B cell (primary cell): ENCODE measurements at regions not wholly inside any gene's neighbourhood (a gene's known extent, or its start where the extent isn't known, plus 50 kb on each side); places are given as distances from the start of the nearest gene placed in this dataset.

Experiments used
- ATAC-seq: fragments of 200-7000 bp; cut with Tn5 transposase; one replicate; pipeline ENCODE4 v1.10.0; 2021; ENCODE audit warnings: low read depth, mild to moderate bottlenecking, moderate number of reproducible peaks, moderate library complexity
- CTCF ChIA-PET: fragments of 350-600 bp; sonication (Branson Sonifier 250); formaldehyde crosslinking; loops from one replicate; lab custom pipeline; 2021; ENCODE audit warnings: antibody characterized with exemption, inconsistent platforms; lab: Charles Lee
- POLR2A ChIA-PET: fragments of 350-600 bp; sonication (Branson Sonifier 250); formaldehyde crosslinking; loops from one replicate; lab custom pipeline; 2021; ENCODE audit warnings: antibody characterized with exemption; lab: Charles Lee
- DNase-seq: peaks from one replicate; pipeline ENCODE4 v3.0.0; 2013
- H2AFZ ChIP-seq: 2 replicates; pipeline ENCODE4 v1.6.1; 2012; ENCODE audit warnings: mild to moderate bottlenecking, low read depth, low read length; ENCODE audit not compliant: insufficient read depth, poor library complexity, severe bottlenecking
- H3K27ac ChIP-seq, 2 donors: 1 replicate in 1 of 2; 2 replicates in 1 of 2; pipeline ENCODE4 v1.5.1; 2012 to 2013; ENCODE audit warnings: low read length in 2 of 2, mild to moderate bottlenecking in 2 of 2, moderate library complexity in 1 of 2
- H3K27me3 ChIP-seq, 4 experiments: fragments of 200-600 bp in 1 of 4; sonication (generic) in 1 of 4; replicated peaks in 1 of 4; 1 replicate in 2 of 4; 2 replicates in 2 of 4; pipeline versions ENCODE4 v1.6.1 to v1.7.0; 2013 to 2016; ENCODE audit warnings: low read length in 3 of 4, mild to moderate bottlenecking in 2 of 4, mixed read lengths in 1 of 4, moderate library complexity in 1 of 4; ENCODE audit not compliant: insufficient read depth in 4 of 4, control insufficient read depth in 3 of 4; ENCODE audit errors: control extremely low read depth in 1 of 4
- H3K36me3 ChIP-seq, 2 experiments: replicated peaks in 1 of 2; 1 replicate in 1 of 2; 2 replicates in 1 of 2; pipeline versions ENCODE4 v1.6.1 to v1.7.1; 2013; ENCODE audit warnings: low read length in 1 of 2; ENCODE audit not compliant: insufficient read depth in 2 of 2, control insufficient read depth in 1 of 2; ENCODE audit errors: control extremely low read depth in 1 of 2, extremely low read depth in 1 of 2
- H3K4me1 ChIP-seq, 2 donors: fragments of 200-600 bp in 1 of 2; sonication (generic) in 1 of 2; 1 replicate in 1 of 2; 2 replicates in 1 of 2; pipeline versions ENCODE4 v1.5.1 to v1.6.1; 2013 to 2017; ENCODE audit warnings: low read length in 2 of 2; ENCODE audit not compliant: control insufficient read depth in 2 of 2, insufficient read depth in 2 of 2
- H3K4me2 ChIP-seq: replicated peaks from 2 replicates; pipeline ENCODE3; 2012; ENCODE audit warnings: mild to moderate bottlenecking, low read depth, low read length; ENCODE audit not compliant: poor library complexity, severe bottlenecking
- H3K4me3 ChIP-seq, 5 experiments: fragments of 200-600 bp in 1 of 5; sonication (generic) in 1 of 5; 1 replicate in 3 of 5; 2 replicates in 2 of 5; pipeline versions ENCODE4 v1.5.1 to v1.7.0; 2011 to 2016; ENCODE audit warnings: low read length in 4 of 5, mild to moderate bottlenecking in 4 of 5, low read depth in 2 of 5, control low read depth in 1 of 5, moderate library complexity in 1 of 5; ENCODE audit not compliant: insufficient read depth in 1 of 5; ENCODE audit errors: control extremely low read depth in 1 of 5, extremely low read depth in 1 of 5
- H3K79me2 ChIP-seq: fragments of 200-600 bp; sonication (generic); one replicate; pipeline ENCODE4 v1.6.0; 2016; ENCODE audit warnings: low read length; ENCODE audit not compliant: control insufficient read depth, insufficient read depth
- H3K9ac ChIP-seq: fragments of 200-600 bp; sonication (generic); 2 replicates; pipeline ENCODE4 v1.6.1; 2017; ENCODE audit warnings: mild to moderate bottlenecking, low read length, moderate library complexity
- H3K9me3 ChIP-seq, 3 donors: one replicate each; pipeline versions ENCODE4 v1.6.1 to v1.7.1; 2013; ENCODE audit warnings: low read length in 2 of 3; ENCODE audit not compliant: control insufficient read depth in 2 of 3, insufficient read depth in 1 of 3; ENCODE audit errors: control extremely low read depth in 1 of 3
- H4K20me1 ChIP-seq: 2 replicates; pipeline ENCODE4 v1.6.0; 2012; ENCODE audit warnings: mild to moderate bottlenecking, low read length; ENCODE audit not compliant: insufficient read depth, control insufficient read depth, poor library complexity, severe bottlenecking
- H3K27ac Mint-ChIP-seq: one replicate; pipeline ENCODE4 v1.8.0; 2021; ENCODE audit warnings: mixed read lengths
- H3K27me3 Mint-ChIP-seq: one replicate; pipeline ENCODE4 v1.8.0; 2021; ENCODE audit warnings: mixed read lengths
- H3K4me1 Mint-ChIP-seq: one replicate; pipeline ENCODE4 v1.8.0; 2021; ENCODE audit warnings: mixed read lengths
- H3K4me3 Mint-ChIP-seq: one replicate; pipeline ENCODE4 v1.8.0; 2021; ENCODE audit warnings: mixed read lengths
- H3K9me3 Mint-ChIP-seq: one replicate; pipeline ENCODE4 v1.8.0; 2022; ENCODE audit warnings: mixed read lengths; ENCODE audit not compliant: insufficient read depth
- CTCF ChIP-seq: fragments of 200-600 bp; IDR thresholded peaks from one replicate; pipeline ENCODE4 v1.8.0; 2022; ENCODE audit warnings: antibody characterized with exemption, mild to moderate bottlenecking
- EZH2 ChIP-seq: IDR thresholded peaks from 2 replicates; pipeline ENCODE4 v1.6.1; 2012; ENCODE audit warnings: borderline replicate concordance, low read depth, mild to moderate bottlenecking, moderate library complexity, low read length; ENCODE audit not compliant: insufficient read depth, poor library complexity, severe bottlenecking
- WGBS: methylation state at CpG from one replicate; pipeline ENCODE4 v1.1.5; 2013; ENCODE audit warnings: missing lambda C conversion rate; ENCODE audit not compliant: insufficient coverage; 5-methylcytosine and 5-hydroxymethylcytosine counted together
- intact Hi-C: fragments of 100-400 bp; cut with micrococcal nuclease; formaldehyde crosslinking; loops from one replicate; pipeline ENCODE4 v1.10.0; 2022

GRCh38 chr3:99084826-99085225 is 183.3 kb upstream of the DCBLD2 start:
- intact Hi-C loops, result no loop called here

GRCh38 chr3:99084156-99084555 is 182.7 kb upstream of the DCBLD2 start:
- ChIA-PET POLR2A (no interaction called here), CTCF (no interaction called here)
- no peak for DNase-seq
- Mint-ChIP-seq H3K9me3 (no peaks in the 10 kb centered on the region), H3K4me3 (no peak overlapping the region), H3K27me3 (no peaks in the 10 kb centered on the region), H3K4me1 (no peaks in the 10 kb centered on the region), H3K27ac (no peak overlapping the region)
- no peaks in the 10 kb centered on the region for H3K36me3 ChIP-seq
- no peaks in the 10 kb centered on the region for H3K79me2 ChIP-seq
- H3K9me3 ChIP-seq, result no peaks in the 10 kb centered on the region
- WGBS, result no CpG with 5 or more reads among the region's 2 CpGs
- H3K4me2 ChIP-seq, result no peak overlapping the region
- no peak overlapping the region for H3K9ac ChIP-seq
- H3K4me3 ChIP-seq, result no peak overlapping the region
- no peaks in the 10 kb centered on the region for H3K4me1 ChIP-seq
- H4K20me1 ChIP-seq, result no peaks in the 10 kb centered on the region
- TF ChIP-seq EZH2 (no peak), CTCF (no peak)
- no peak for ATAC-seq
- intact Hi-C loops, result no loop called here
- H3K27me3 ChIP-seq, result no peaks in the 10 kb centered on the region
- no peak overlapping the region for H2AFZ ChIP-seq
- no peak overlapping the region for H3K27ac ChIP-seq

More at GRCh38 chr3:99084826-99085225, 183.3 kb upstream of the DCBLD2 start:
- Histone ChIP-seq H3K9ac (no peak overlapping the region), H3K9me3 (no peaks in the 10 kb centered on the region), H3K79me2 (no peaks in the 10 kb centered on the region), H3K36me3 (no peaks in the 10 kb centered on the region), H3K4me3 (no peak overlapping the region), H3K27me3 (no peaks in the 10 kb centered on the region), H3K4me2 (no peak overlapping the region), H4K20me1 (no peaks in the 10 kb centered on the region), H3K27ac (no peak overlapping the region), H3K4me1 (no peaks in the 10 kb centered on the region), H2AFZ (no peak overlapping the region)
- no peak for DNase-seq
- Mint-ChIP-seq H3K4me1 (no peaks in the 10 kb centered on the region), H3K27me3 (no peaks in the 10 kb centered on the region), H3K9me3 (no peaks in the 10 kb centered on the region), H3K27ac (no peak overlapping the region), H3K4me3 (no peak overlapping the region)
- TF ChIP-seq EZH2 (no peak), CTCF (no peak)
- ChIA-PET CTCF (no interaction called here), POLR2A (no interaction called here)
- ATAC-seq, result no peak
- WGBS, result no CpG with 5 or more reads among the region's 4 CpGs
